ENCODE measurements at regions not wholly inside any gene's neighbourhood (a gene's known extent, or its start where the extent isn't known, plus 50 kb on each side); places are given as distances from the start of the nearest gene placed in this dataset.

DNA sequence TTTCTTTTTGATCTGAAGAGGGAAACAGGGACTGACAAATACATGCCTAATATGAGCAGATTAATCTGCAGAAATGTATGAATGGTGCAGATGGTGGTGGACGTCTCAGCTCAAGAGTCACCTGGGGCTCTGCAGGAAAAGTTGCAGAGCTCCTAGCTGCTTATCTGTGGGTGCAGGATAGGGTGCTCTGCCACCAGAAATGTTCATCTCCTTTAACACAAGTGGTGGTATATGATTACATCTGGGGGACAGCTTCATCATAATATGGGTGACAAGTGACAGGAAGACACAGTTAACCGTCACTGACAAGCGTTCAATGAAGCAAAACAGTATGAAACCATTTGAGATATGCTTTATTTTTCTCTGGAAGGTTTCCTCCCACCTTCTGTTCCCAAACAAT, 121.2 kb upstream of the LINC00305 start:
- Histone ChIP-seq H3K27ac (no peak overlapping the region), H3K4me3 (no peak overlapping the region), H3K4me1 (replicated peaks in 1 of 2) (no peaks in the 10 kb centered on the region), H3K27me3 (no peaks in the 10 kb centered on the region), H3K9me3 (replicated peaks in 1 of 3) (no peaks in the 10 kb centered on the region), H3K36me3 (replicated peaks in 1 of 2) (no peaks in the 10 kb centered on the region)
- no peak for DNase-seq
- no peak for TF ChIP-seq POLR2A (IDR thresholded peaks at IDR 0.05)
- TF ChIP-seq, protein P1, sequence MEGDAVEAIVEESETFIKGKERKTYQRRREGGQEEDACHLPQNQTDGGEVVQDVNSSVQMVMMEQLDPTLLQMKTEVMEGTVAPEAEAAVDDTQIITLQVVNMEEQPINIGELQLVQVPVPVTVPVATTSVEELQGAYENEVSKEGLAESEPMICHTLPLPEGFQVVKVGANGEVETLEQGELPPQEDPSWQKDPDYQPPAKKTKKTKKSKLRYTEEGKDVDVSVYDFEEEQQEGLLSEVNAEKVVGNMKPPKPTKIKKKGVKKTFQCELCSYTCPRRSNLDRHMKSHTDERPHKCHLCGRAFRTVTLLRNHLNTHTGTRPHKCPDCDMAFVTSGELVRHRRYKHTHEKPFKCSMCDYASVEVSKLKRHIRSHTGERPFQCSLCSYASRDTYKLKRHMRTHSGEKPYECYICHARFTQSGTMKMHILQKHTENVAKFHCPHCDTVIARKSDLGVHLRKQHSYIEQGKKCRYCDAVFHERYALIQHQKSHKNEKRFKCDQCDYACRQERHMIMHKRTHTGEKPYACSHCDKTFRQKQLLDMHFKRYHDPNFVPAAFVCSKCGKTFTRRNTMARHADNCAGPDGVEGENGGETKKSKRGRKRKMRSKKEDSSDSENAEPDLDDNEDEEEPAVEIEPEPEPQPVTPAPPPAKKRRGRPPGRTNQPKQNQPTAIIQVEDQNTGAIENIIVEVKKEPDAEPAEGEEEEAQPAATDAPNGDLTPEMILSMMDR (IDR thresholded peaks at IDR 0.05) = no peak
- intact Hi-C loops (cut with DNase I) = no loop called here
- WGBS, 4 donors = 62 to 82% (median 77%) methylated on average over 3 of the region's 3 CpGs

DNA sequence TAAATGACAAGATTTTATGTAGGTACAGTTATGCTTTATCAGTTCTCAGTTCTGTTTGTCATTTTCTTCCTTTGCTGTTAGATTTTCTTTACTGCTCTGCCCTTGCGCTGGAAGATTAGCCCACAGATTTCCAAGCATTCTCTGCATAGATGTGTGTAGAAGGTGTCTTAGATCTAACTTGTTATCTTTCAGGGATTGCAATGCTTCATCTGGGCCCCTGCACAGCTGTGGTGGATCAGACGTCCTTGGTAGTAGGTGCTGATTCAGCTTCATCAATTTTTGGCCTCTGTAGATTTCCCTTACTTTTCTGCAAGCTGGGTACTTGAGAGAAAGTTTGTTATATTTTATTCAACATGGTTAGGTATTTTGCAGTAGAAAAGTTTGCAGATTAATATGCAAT, 115.3 kb upstream of the LINC00305 start:
- no peaks in the 10 kb centered on the region for H3K4me1 ChIP-seq (replicated peaks in 1 of 2)
- TF ChIP-seq POLR2A (IDR thresholded peaks at IDR 0.05) = no peak
- TF ChIP-seq, protein P1 (IDR thresholded peaks at IDR 0.05) = no peak
- H3K27me3 ChIP-seq = no peaks in the 10 kb centered on the region
- 48 to 66% (median 59%) methylated on average over 2 of the region's 2 CpGs for WGBS, 4 donors
- intact Hi-C loops (cut with DNase I) = no loop called here
- no peak for DNase-seq
- no peaks in the 10 kb centered on the region for H3K36me3 ChIP-seq (replicated peaks in 1 of 2)
- H3K4me3 ChIP-seq = no peak overlapping the region
- H3K27ac ChIP-seq = no peak overlapping the region
- no peaks in the 10 kb centered on the region for H3K9me3 ChIP-seq (replicated peaks in 1 of 3)

DNA sequence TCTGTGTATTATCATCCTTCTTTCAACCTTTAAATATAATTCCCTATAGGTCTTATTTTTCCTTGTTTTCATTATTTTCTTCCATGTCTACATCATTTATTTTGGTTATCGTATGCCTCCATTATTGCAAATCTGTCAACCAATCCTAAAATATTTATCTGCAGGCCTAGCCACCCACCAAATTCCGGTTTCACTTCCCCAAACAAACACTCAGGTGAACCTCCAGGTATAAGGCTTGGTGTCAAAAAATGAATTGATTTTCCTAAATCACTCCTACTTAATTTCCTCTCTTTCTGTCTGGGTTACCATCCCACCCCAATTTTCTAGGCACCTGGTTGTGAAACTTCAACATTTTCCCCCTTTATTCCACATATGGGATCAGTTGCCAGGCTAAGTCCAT, 111.9 kb upstream of the LINC00305 start:
- intact Hi-C loops (cut with DNase I) = no loop called here
- WGBS, 4 donors = 60 to 87% (median 82%) methylated on average over 2 of the region's 2 CpGs
- no peaks in the 10 kb centered on the region for H3K9me3 ChIP-seq (replicated peaks in 1 of 3)
- DNase-seq = no peak
- no peaks in the 10 kb centered on the region for H3K27me3 ChIP-seq
- TF ChIP-seq, protein P1 (IDR thresholded peaks at IDR 0.05) = no peak
- no peak overlapping the region for H3K4me3 ChIP-seq
- no peaks in the 10 kb centered on the region for H3K4me1 ChIP-seq (replicated peaks in 1 of 2)
- H3K36me3 ChIP-seq (replicated peaks in 1 of 2) = no peaks in the 10 kb centered on the region
- H3K27ac ChIP-seq = no peak overlapping the region

DNA sequence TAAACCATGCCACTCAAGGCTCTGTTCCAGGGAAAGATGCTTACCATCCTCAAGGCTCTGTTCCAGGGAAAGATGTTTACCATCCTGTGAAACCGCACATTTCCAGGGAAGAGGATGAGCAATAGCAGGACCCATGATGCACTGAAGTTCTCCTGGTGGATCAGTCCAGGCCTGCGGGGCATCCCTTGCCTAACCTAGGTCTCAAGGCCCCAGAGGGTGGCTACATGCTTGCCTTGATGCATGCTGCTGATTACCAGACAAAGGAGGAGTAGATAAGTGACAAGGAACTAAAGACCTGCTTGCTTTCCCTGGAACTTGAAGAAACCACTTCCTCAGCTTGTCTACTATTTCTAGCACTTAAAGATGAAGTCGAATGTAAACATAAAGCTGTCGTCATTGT, 111.0 kb upstream of the LINC00305 start:
- no peaks in the 10 kb centered on the region for H3K9me3 ChIP-seq (replicated peaks in 1 of 3)
- no peak overlapping the region for H3K4me3 ChIP-seq
- TF ChIP-seq POLR2A (IDR thresholded peaks at IDR 0.05) = no peak
- TF ChIP-seq, protein P1 (IDR thresholded peaks at IDR 0.05) = no peak
- H3K4me1 ChIP-seq (replicated peaks in 1 of 2) = no peaks in the 10 kb centered on the region
- intact Hi-C loops (cut with DNase I) = no loop called here
- DNase-seq = no peak
- H3K27ac ChIP-seq = no peak overlapping the region
- H3K27me3 ChIP-seq = no peaks in the 10 kb centered on the region
- WGBS, 4 donors = 63 to 71% (median 68%) methylated on average over 4 of the region's 4 CpGs
- H3K36me3 ChIP-seq (replicated peaks in 1 of 2) = no peaks in the 10 kb centered on the region

Measured in adrenal gland (tissue), 9 donors.